PC-9 (cell line): ENCODE measurements at regions not wholly inside any gene's neighbourhood (a gene's known extent, or its start where the extent isn't known, plus 50 kb on each side); places are given as distances from the start of the nearest gene placed in this dataset.

ENCODE experiments used
- EZH2 ChIP-seq: fragments of 200-600 bp; sonication (generic); IDR thresholded peaks from 2 replicates; pipeline ENCODE4 v1.8.0; 2017; ENCODE audit warnings: antibody characterized with exemption, low read depth
- TF ChIP-seq, protein P1 (sequence below): fragments of 200-600 bp; sonication (generic); conservative IDR thresholded peaks from 2 replicates; pipeline ENCODE4 v1.6.1; 2017; ENCODE audit warnings: mixed run types, antibody characterized with exemption, mild to moderate bottlenecking, moderate library complexity

DNA sequence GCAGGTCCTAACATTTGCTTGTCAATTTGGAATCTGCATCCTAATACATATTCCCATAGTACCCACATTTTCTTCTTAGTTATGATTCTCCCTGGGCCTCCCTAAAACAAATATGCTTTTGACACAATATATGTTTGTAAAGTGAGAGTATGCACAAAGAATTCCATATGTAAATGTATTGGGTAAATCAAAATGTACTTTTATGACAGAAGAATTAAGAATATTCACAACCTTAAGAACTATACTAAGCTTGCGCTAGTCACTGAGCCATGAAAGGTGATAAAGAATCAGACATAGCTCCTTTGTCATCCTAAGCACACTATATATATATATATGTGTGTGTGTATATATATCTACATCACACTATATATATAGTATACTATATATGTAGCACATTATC is 438.5 kb downstream of the ACTL7B start:
- TF ChIP-seq, protein P1, sequence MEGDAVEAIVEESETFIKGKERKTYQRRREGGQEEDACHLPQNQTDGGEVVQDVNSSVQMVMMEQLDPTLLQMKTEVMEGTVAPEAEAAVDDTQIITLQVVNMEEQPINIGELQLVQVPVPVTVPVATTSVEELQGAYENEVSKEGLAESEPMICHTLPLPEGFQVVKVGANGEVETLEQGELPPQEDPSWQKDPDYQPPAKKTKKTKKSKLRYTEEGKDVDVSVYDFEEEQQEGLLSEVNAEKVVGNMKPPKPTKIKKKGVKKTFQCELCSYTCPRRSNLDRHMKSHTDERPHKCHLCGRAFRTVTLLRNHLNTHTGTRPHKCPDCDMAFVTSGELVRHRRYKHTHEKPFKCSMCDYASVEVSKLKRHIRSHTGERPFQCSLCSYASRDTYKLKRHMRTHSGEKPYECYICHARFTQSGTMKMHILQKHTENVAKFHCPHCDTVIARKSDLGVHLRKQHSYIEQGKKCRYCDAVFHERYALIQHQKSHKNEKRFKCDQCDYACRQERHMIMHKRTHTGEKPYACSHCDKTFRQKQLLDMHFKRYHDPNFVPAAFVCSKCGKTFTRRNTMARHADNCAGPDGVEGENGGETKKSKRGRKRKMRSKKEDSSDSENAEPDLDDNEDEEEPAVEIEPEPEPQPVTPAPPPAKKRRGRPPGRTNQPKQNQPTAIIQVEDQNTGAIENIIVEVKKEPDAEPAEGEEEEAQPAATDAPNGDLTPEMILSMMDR = no peak
- TF ChIP-seq EZH2 = no peak
